ENCODE measurements at regions not wholly inside any gene's neighbourhood (a gene's known extent, or its start where the extent isn't known, plus 50 kb on each side); places are given as distances from the start of the nearest gene placed in this dataset.

- intact Hi-C loops (cut with DNase I; ENCODE audit: low total_unique reads) = no loop called here
- 76 to 92% methylated on average over 2 of the region's 2 CpGs for WGBS, 2 donors
- DNase-seq (ENCODE audit: low spot score in 2 of 2) = no peak
- H3K4me3 ChIP-seq (ENCODE audit: low read depth, poor library complexity, severe bottlenecking) = no peak overlapping the region
- TF ChIP-seq CTCF (IDR thresholded peaks at IDR 0.05) (no peak), POLR2A (IDR thresholded peaks at IDR 0.05) (no peak)
These were observed 253.7 kb downstream of the MSRB3 start for GRCh38 chr12:65532162-65532561.

- TF ChIP-seq CTCF (IDR thresholded peaks at IDR 0.05) = no peak
- TF ChIP-seq POLR2A (IDR thresholded peaks at IDR 0.05) = no peak
- DNase-seq (ENCODE audit: low spot score in 2 of 2) = no peak
- intact Hi-C loops (cut with DNase I; ENCODE audit: low total_unique reads) = no loop called here
- H3K4me3 ChIP-seq (ENCODE audit: low read depth, poor library complexity, severe bottlenecking) = no peak overlapping the region
- 62 to 65% methylated on average over 5 of the region's 5 CpGs for WGBS, 2 donors
These were observed 254.3 kb downstream of the MSRB3 start for GRCh38 chr12:65532764-65533163.

GRCh38 chr12:65533177-65533883, 254.8 kb downstream of the MSRB3 start:
- intact Hi-C loops (cut with DNase I; ENCODE audit: low total_unique reads) = no loop called here
- DNase-seq (ENCODE audit: low spot score in 2 of 2) = no peak
- 56 to 58% methylated on average over 10 of the region's 10 CpGs for WGBS, 2 donors
- no peak overlapping the region for H3K4me3 ChIP-seq (ENCODE audit: low read depth, poor library complexity, severe bottlenecking)
- TF ChIP-seq CTCF (IDR thresholded peaks at IDR 0.05) = no peak
- TF ChIP-seq POLR2A (IDR thresholded peaks at IDR 0.05) = no peak

- no peak for DNase-seq (ENCODE audit: low spot score in 2 of 2)
- no peak overlapping the region for H3K4me3 ChIP-seq (ENCODE audit: low read depth, poor library complexity, severe bottlenecking)
- TF ChIP-seq POLR2A (IDR thresholded peaks at IDR 0.05) (no peak), CTCF (IDR thresholded peaks at IDR 0.05) (no peak)
- intact Hi-C loops (cut with DNase I; ENCODE audit: low total_unique reads) = no loop called here
- 74 to 80% methylated on average over 8 of the region's 8 CpGs for WGBS, 2 donors
These were observed 255.9 kb downstream of the MSRB3 start for GRCh38 chr12:65534238-65534841.

GRCh38 chr12:65535946-65536345, 257.5 kb downstream of the MSRB3 start:
- WGBS, 2 donors = 87 to 100% methylated on average over 2 of the region's 2 CpGs
- intact Hi-C loops (cut with DNase I; ENCODE audit: low total_unique reads) = no loop called here
- DNase-seq (ENCODE audit: low spot score in 2 of 2) = no peak
- TF ChIP-seq CTCF (IDR thresholded peaks at IDR 0.05) (no peak), POLR2A (IDR thresholded peaks at IDR 0.05) (no peak)
- H3K4me3 ChIP-seq (ENCODE audit: low read depth, poor library complexity, severe bottlenecking) = no peak overlapping the region
